ENCODE measurements at regions not wholly inside any gene's neighbourhood (a gene's known extent, or its start where the extent isn't known, plus 50 kb on each side); places are given as distances from the start of the nearest gene placed in this dataset.

- TF ChIP-seq POLR2A (IDR thresholded peaks at IDR 0.05; ENCODE audit: low read length) (no peak), GATA1 (IDR thresholded peaks at IDR 0.05; ENCODE audit: low read depth, low read length) (no peak)
Measured at GRCh38 chr12:114221957-114222630, 183.8 kb downstream of the TBX5 start.
